ENCODE measurements at regions not wholly inside any gene's neighbourhood (a gene's known extent, or its start where the extent isn't known, plus 50 kb on each side); places are given as distances from the start of the nearest gene placed in this dataset.

DNA sequence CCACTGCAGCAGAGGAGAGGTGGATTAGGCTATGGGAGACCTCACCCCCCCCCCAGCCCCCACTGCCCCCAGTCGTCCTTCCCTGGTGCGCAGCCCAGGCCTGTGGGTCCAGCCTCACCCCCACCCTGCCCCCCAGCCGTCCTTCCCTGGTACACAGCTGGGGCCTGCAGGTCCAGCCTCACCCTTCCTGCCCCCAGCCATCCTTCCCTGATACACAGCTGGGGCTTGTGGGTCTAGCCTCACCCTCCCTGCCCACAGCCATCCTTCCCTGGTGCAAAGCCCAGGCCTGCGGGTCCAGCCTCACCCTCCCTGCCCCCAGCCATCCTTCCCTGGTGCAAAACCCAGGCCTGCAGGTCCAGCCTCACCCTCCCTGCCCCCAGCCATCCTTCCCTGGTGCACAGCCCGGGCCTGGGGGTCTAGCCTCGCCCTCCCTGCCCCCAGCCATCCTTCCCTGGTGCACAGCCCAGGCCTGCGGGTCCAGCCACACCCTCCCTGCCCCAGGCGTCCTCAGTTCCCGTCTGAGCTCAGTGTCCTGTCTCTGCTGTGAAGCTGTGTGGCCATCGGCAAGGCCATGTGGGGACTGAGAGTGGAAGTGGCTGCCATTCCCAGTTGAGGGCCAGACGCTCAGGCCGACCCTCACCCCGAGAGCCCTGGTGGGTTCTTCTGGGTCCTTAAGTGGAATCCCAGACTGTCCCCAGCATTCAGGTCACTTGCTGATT, 86.8 kb upstream of the SNTG2 start:
- no peak for TF ChIP-seq ZFX (IDR thresholded peaks at IDR 0.05; ENCODE audit: borderline replicate concordance)
- TF ChIP-seq, protein P1, sequence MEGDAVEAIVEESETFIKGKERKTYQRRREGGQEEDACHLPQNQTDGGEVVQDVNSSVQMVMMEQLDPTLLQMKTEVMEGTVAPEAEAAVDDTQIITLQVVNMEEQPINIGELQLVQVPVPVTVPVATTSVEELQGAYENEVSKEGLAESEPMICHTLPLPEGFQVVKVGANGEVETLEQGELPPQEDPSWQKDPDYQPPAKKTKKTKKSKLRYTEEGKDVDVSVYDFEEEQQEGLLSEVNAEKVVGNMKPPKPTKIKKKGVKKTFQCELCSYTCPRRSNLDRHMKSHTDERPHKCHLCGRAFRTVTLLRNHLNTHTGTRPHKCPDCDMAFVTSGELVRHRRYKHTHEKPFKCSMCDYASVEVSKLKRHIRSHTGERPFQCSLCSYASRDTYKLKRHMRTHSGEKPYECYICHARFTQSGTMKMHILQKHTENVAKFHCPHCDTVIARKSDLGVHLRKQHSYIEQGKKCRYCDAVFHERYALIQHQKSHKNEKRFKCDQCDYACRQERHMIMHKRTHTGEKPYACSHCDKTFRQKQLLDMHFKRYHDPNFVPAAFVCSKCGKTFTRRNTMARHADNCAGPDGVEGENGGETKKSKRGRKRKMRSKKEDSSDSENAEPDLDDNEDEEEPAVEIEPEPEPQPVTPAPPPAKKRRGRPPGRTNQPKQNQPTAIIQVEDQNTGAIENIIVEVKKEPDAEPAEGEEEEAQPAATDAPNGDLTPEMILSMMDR (IDR thresholded peaks at IDR 0.05) = no peak

DNA sequence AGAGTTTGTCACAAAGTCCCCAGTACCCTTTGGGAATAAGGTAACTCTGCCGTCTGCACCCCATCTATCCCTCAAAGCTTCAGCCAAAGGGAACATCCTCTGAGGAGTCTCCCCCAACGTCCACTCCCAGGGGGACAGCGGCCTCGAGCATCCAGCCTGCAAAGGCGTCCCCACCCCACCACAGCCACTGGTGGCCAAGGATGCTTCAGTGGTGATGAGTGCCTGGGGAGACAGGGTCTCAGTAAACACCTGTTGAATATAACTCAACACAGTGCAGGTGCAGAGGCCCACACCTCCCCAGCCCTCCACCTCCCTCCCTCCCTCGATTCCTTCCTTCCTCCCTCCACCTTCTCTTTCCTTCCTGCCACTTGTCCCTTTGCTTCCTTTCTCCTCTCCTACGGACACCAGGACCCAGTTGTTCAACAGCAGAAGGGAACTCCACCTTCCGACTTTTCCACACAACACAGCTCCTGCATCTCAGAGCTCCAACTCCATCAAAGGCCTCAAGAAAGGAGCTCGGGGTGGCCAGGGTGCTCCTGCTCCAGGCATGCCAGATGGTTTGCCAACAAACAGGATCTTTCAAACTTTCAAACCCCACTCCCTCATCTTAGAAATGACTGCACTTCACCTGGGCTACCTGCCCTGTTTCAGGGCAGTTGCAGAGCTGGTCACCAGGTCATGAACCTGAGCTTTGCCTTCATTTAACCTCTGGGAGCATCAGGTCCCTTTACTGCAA, 87.8 kb upstream of the SNTG2 start:
- H3K27ac ChIP-seq = no peak overlapping the region
- TF ChIP-seq ZFX (IDR thresholded peaks at IDR 0.05; ENCODE audit: borderline replicate concordance) = no peak
- TF ChIP-seq, protein P1 (IDR thresholded peaks at IDR 0.05) = no peak

More for the DNA sequence above, 86.8 kb upstream of the SNTG2 start:
- no peak overlapping the region for H3K27ac ChIP-seq

DNA sequence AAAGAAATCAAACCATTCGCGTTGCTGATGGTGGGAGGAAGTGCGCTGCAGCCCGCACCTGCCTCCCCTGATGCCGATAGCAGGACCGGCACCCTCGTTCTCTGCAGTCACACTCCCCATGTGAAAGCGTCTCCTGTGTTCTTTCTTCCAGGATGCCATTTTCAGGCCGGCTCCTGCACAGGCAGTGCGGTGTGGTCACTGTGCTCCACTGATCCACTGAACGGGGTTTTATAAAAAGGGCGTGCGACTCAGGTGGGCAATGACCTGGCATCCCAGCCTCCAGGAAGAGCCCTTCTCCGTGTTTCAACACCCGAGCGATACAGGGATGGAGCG, 88.3 kb upstream of the SNTG2 start:
- no peak overlapping the region for H3K27ac ChIP-seq
- no peak for TF ChIP-seq ZFX (IDR thresholded peaks at IDR 0.05; ENCODE audit: borderline replicate concordance)
- TF ChIP-seq, protein P1 (IDR thresholded peaks at IDR 0.05) = no peak

DNA sequence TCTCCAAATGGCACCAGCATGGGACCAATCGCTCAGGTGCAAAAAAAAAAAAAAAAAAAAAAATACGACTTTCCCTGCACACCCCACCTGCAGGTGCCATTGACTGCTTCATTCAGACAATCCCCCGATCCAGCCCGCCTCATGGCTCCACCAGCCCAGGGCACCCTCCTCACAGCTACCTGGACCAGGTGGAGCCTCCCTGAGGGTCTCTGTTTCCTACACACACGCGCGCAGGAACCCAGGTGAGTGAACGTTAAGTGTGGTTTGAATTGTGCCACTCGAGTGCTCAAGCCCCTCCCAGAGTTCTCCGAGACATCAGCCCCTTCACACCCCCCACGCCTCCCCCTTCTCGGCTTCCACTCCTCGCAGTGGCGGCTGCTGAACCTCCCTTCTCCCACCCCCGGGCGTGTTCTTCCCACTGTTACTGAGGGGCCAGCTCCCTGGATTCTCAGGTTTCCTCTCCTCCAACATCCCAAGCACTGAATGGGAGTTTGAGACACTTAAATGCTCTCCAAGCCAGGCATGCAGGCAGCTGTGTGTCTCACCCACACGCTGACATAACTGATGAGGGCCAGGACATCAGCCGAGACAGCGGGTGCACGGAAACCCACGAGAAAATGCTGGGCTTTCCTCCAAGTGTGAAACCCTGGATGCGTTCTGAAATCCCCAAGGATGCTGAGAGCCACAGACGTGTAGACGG, 88.8 kb upstream of the SNTG2 start:
- no peak overlapping the region for H3K27ac ChIP-seq
- no peak for TF ChIP-seq ZFX (IDR thresholded peaks at IDR 0.05; ENCODE audit: borderline replicate concordance)
- TF ChIP-seq, protein P1 (IDR thresholded peaks at IDR 0.05) = no peak

DNA sequence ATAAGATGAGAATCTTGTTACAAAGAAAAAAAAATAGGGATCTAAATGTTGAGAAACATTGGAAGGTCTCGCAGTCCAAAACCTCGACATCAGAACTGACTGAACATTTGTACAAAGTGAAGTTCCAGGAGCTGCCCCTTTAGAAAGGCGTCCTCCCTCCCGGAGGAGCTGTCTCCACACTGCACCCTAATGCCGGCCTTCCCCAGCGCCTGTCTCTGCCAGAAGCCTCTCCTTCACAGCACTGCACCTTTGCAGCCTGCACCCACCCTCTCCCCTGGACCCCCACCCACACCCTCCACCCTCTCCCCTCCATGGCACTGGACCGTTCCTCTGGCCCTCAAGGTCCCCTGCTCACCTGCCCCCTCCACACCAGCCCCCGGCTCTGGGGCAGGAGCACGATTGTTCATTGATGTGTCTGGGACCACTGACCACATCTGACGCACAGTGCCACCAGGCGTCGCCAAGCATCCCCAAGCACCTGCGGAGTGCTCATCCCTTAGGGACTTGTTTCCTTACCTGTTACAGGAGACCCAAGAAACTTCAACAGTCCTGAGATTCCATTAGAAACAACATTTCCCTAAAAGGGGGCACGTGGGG, 90.3 kb upstream of the SNTG2 start:
- TF ChIP-seq, protein P1 (IDR thresholded peaks at IDR 0.05) = no peak
- no peak for TF ChIP-seq ZFX (IDR thresholded peaks at IDR 0.05; ENCODE audit: borderline replicate concordance)
- no peak overlapping the region for H3K27ac ChIP-seq

DNA sequence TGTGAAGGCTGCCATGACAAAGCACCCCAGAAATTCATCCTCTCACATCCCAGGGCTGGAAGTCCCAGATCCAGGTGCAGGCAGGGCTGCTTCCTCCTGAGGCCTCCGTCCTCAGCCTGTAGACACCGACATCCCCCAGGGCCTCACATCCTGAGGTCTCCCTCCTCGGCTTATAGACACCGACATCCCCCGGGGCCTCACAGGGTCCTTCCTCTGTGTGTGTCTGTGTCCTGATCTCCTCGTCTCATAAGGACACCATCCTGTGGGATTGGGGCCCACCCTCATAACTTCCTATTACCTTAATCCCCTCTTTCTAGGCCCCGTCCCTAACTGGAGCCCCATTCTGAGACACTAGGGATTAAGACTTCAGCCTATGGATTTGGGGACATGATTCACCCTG, 92.0 kb upstream of the SNTG2 start:
- H3K27ac ChIP-seq = no peak overlapping the region
- TF ChIP-seq, protein P1 (IDR thresholded peaks at IDR 0.05) = no peak
- TF ChIP-seq ZFX (IDR thresholded peaks at IDR 0.05; ENCODE audit: borderline replicate concordance) = no peak

Measured in 22Rv1 (cell line).